H1 (cell line): ENCODE measurements at regions not wholly inside any gene's neighbourhood (a gene's known extent, or its start where the extent isn't known, plus 50 kb on each side); places are given as distances from the start of the nearest gene placed in this dataset.

Experiments used
- CTCF ChIA-PET: fragments of 300-600 bp; sonication (Branson Sonifier 250); formaldehyde crosslinking; loops from one replicate; lab custom pipeline; 2021; ENCODE audit not compliant: partially characterized antibody; lab: Charles Lee
- POLR2A ChIA-PET: fragments of 300-600 bp; sonication (Branson Sonifier 250); formaldehyde crosslinking; loops from one replicate; lab custom pipeline; 2021; ENCODE audit warnings: inconsistent platforms; ENCODE audit not compliant: partially characterized antibody; lab: Charles Lee
- DNase-seq, 2 experiments: peaks; one replicate each; pipeline versions ENCODE4 v3.0.0 to v3.0.0-alpha.2; 2010 to 2022; ENCODE audit warnings: low spot score in 2 of 2, low read depth in 1 of 2, mixed read lengths in 1 of 2
- FAIRE-seq: peaks from 2 replicates; lab custom pipeline; 2011; peaks lifted over from hg19 to GRCh38; lab: Jason Lieb, UNC
- H2AFZ ChIP-seq: 2 replicates; pipeline ENCODE4 v1.8.1; 2012; ENCODE audit warnings: low read length, inconsistent platforms
- H2AK5ac ChIP-seq: 2 replicates; pipeline ENCODE4 v1.6.1; 2013; ENCODE audit warnings: low read depth, low read length
- H2BK120ac ChIP-seq: replicated peaks from 2 replicates; pipeline ENCODE3; 2013; ENCODE audit warnings: low read depth, low read length, inconsistent platforms
- H2BK12ac ChIP-seq: 2 replicates; pipeline ENCODE4 v1.6.1; 2013; ENCODE audit warnings: low read depth, low read length
- H2BK15ac ChIP-seq: 2 replicates; pipeline ENCODE4 v1.6.1; 2013; ENCODE audit warnings: low read length
- H2BK20ac ChIP-seq: 2 replicates; pipeline ENCODE4 v1.6.1; 2013; ENCODE audit warnings: low read length
- H2BK5ac ChIP-seq: 2 replicates; pipeline ENCODE4 v1.6.1; 2013; ENCODE audit warnings: low read depth, low read length
- H3K14ac ChIP-seq: 2 replicates; pipeline ENCODE4 v1.6.1; 2013; ENCODE audit warnings: inconsistent platforms; ENCODE audit not compliant: insufficient read length
- H3K18ac ChIP-seq: 2 replicates; pipeline ENCODE4 v1.6.1; 2013; ENCODE audit warnings: low read length; ENCODE audit errors: extremely low read depth
- H3K23ac ChIP-seq: 2 replicates; pipeline ENCODE4 v1.6.1; 2013; ENCODE audit warnings: inconsistent platforms; ENCODE audit not compliant: insufficient read length
- H3K23me2 ChIP-seq: 2 replicates; pipeline ENCODE4 v1.6.1; 2013; ENCODE audit warnings: low read depth, low read length
- H3K27ac ChIP-seq: 2 replicates; pipeline ENCODE4 v1.6.1; 2011; ENCODE audit warnings: low read depth, low read length, inconsistent platforms
- H3K27me3 ChIP-seq, 4 experiments: replicated peaks in 1 of 4; 1 replicate in 1 of 4; 2 replicates in 3 of 4; pipeline versions ENCODE4 v1.6.1 to v1.8.1; 2011 to 2013; ENCODE audit warnings: low read length in 3 of 4, mild to moderate bottlenecking in 3 of 4, inconsistent platforms in 2 of 4, mixed read lengths in 2 of 4, moderate library complexity in 1 of 4; ENCODE audit not compliant: control insufficient read depth in 3 of 4, insufficient read depth in 3 of 4; ENCODE audit errors: extremely low read depth in 1 of 4
- H3K36me3 ChIP-seq, 4 experiments: 2 replicates each; pipeline versions ENCODE4 v1.6.1 to v1.8.1; 2011 to 2013; ENCODE audit warnings: mild to moderate bottlenecking in 4 of 4, low read length in 3 of 4, moderate library complexity in 2 of 4, control low read depth in 1 of 4, inconsistent platforms in 1 of 4; ENCODE audit not compliant: insufficient read depth in 4 of 4, control insufficient read depth in 2 of 4
- H3K4ac ChIP-seq: replicated peaks from 2 replicates; pipeline ENCODE3; 2013; ENCODE audit warnings: low read length, low read depth, mixed read lengths, inconsistent platforms; ENCODE audit not compliant: insufficient read length
- H3K4me1 ChIP-seq, 4 experiments: replicated peaks in 1 of 4; 1 replicate in 1 of 4; 2 replicates in 3 of 4; pipeline versions ENCODE4 v1.6.1 to v1.8.1; 2011 to 2013; ENCODE audit warnings: low read length in 3 of 4, inconsistent platforms in 2 of 4, mixed read lengths in 1 of 4; ENCODE audit not compliant: insufficient read depth in 4 of 4, control insufficient read depth in 3 of 4
- H3K4me2 ChIP-seq, 2 experiments: 2 replicates each; pipeline versions ENCODE4 v1.6.1 to v1.8.1; 2011 to 2013; ENCODE audit warnings: low read depth in 2 of 2, low read length in 2 of 2, control low read depth in 1 of 2, inconsistent platforms in 1 of 2, mild to moderate bottlenecking in 1 of 2; ENCODE audit not compliant: insufficient read depth in 1 of 2
- H3K4me3 ChIP-seq, 4 experiments: fragments of 200-600, 300-600 bp in 1 of 4; sonication (generic), shearing (Covaris generic), sonication (Bioruptor Twin) in 1 of 4; 2 replicates each; pipeline versions ENCODE4 v1.5.1 to v1.8.1; 2011 to 2016; ENCODE audit warnings: low read length in 4 of 4, low read depth in 3 of 4, control low read depth in 2 of 4, inconsistent platforms in 2 of 4, mild to moderate bottlenecking in 2 of 4, mixed read lengths in 1 of 4, moderate library complexity in 1 of 4; ENCODE audit not compliant: insufficient read depth in 2 of 4; ENCODE audit errors: extremely low read depth in 1 of 4
- H3K56ac ChIP-seq: replicated peaks from 2 replicates; pipeline ENCODE3; 2013; ENCODE audit warnings: low read depth, mild to moderate bottlenecking, mixed read lengths, low read length, inconsistent platforms; ENCODE audit not compliant: insufficient read length
- H3K79me1 ChIP-seq: 2 replicates; pipeline ENCODE4 v1.6.1; 2013; ENCODE audit warnings: low read depth, low read length, control low read depth
- H3K79me2 ChIP-seq, 2 experiments: 2 replicates each; pipeline versions ENCODE4 v1.6.1 to v1.8.1; 2012 to 2013; ENCODE audit warnings: low read length in 2 of 2, mild to moderate bottlenecking in 2 of 2, inconsistent platforms in 1 of 2; ENCODE audit not compliant: insufficient read depth in 2 of 2, control insufficient read depth in 1 of 2
- H3K9ac ChIP-seq, 4 experiments: replicated peaks in 1 of 4; 1 replicate in 1 of 4; 2 replicates in 3 of 4; pipeline versions ENCODE4 v1.6.1 to v1.8.1; 2011 to 2013; ENCODE audit warnings: low read depth in 3 of 4, low read length in 3 of 4, control low read depth in 2 of 4, mild to moderate bottlenecking in 2 of 4, moderate library complexity in 2 of 4, inconsistent platforms in 1 of 4; ENCODE audit errors: extremely low read depth in 1 of 4
- H3K9me3 ChIP-seq, 2 experiments: 2 replicates each; pipeline versions ENCODE4 v1.6.1 to v1.8.1; 2012 to 2013; ENCODE audit warnings: mild to moderate bottlenecking in 2 of 2, moderate library complexity in 2 of 2, control low read depth in 1 of 2, inconsistent platforms in 1 of 2, low read depth in 1 of 2, low read length in 1 of 2, mixed read lengths in 1 of 2; ENCODE audit not compliant: insufficient read depth in 2 of 2
- H4K20me1 ChIP-seq, 2 experiments: replicated peaks in 1 of 2; 2 replicates each; pipeline versions ENCODE3 to v1.8.1; 2011 to 2013; ENCODE audit warnings: inconsistent platforms in 2 of 2, low read length in 2 of 2, mild to moderate bottlenecking in 1 of 2; ENCODE audit not compliant: insufficient read depth in 2 of 2, control insufficient read depth in 1 of 2
- H4K5ac ChIP-seq: 2 replicates; pipeline ENCODE4 v1.6.1; 2013; ENCODE audit warnings: low read length, low read depth, mixed read lengths, inconsistent platforms; ENCODE audit not compliant: insufficient read length
- H4K8ac ChIP-seq: 2 replicates; pipeline ENCODE4 v1.8.0; 2013; ENCODE audit warnings: mild to moderate bottlenecking, moderate library complexity, low read length, inconsistent platforms; ENCODE audit not compliant: insufficient read depth; ENCODE audit errors: extremely low read depth
- H4K91ac ChIP-seq: replicated peaks from 2 replicates; pipeline ENCODE3; 2013; ENCODE audit warnings: low read length, mixed read lengths, inconsistent platforms; ENCODE audit not compliant: insufficient read length
- NRF1 ChIP-seq: IDR thresholded peaks from 2 replicates; pipeline ENCODE4 v1.6.1; 2011; ENCODE audit warnings: mild to moderate bottlenecking, low read depth, low read length, improper control_type of control experiment
- WGBS, 2 experiments: shearing (Covaris generic) in 1 of 2; methylation state at CpG; one replicate each; pipeline versions ENCODE4 v1.1.6 to v1.1.7; 2013 to 2015; ENCODE audit warnings: low lambda C conversion rate in 2 of 2, mixed read lengths in 2 of 2, inconsistent platforms in 1 of 2, low coverage in 1 of 2, missing lambda C conversion rate in 1 of 2; ENCODE audit not compliant: insufficient replicate concordance in 2 of 2, insufficient coverage in 1 of 2, insufficient read length in 1 of 2; ENCODE audit errors: extremely low coverage in 1 of 2, missing lambda C conversion rate in 1 of 2; 5-methylcytosine and 5-hydroxymethylcytosine counted together

DNA sequence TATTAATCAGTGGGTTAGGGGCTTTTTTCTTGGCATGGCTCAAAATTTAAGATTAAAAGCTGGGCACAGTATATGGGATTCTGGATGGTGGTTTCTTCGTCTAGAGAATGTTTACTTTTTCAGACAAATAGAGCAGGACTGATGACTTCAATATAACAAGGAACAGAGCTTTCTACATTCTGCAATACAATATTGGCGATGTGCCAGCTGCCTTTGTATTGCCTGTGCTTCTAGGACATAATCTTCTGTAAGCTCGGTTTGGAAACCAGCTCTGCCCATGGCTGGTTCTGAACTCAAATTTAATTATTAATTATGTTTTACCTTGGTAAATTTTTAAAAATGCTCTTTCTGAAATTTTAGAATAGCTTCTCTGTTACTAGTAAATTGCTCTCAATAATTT lies 139.1 kb upstream of the TRPC4 start:
- Histone ChIP-seq H4K20me1 (no peaks in the 10 kb centered on the region), H2AFZ (no peak overlapping the region), H3K9me3 (no peaks in the 10 kb centered on the region), H2BK15ac (no peak overlapping the region), H3K9ac (no peak overlapping the region), H4K5ac (no peak overlapping the region), H3K14ac (no peak overlapping the region), H3K23me2 (no peaks in the 10 kb centered on the region), H3K23ac (no peak overlapping the region), H3K36me3 (no peaks in the 10 kb centered on the region), H3K4me2 (no peak overlapping the region), H2BK20ac (no peak overlapping the region), H3K79me2 (no peaks in the 10 kb centered on the region), H3K18ac (no peak overlapping the region), H3K4me3 (no peak overlapping the region), H3K79me1 (no peaks in the 10 kb centered on the region), H3K4me1 (no peaks in the 10 kb centered on the region), H3K56ac (no peak overlapping the region), H4K8ac (no peak overlapping the region), H2AK5ac (no peak overlapping the region), H3K4ac (no peak overlapping the region), H3K27ac (no peak overlapping the region), H2BK120ac (no peak overlapping the region), H4K91ac (no peak overlapping the region), H2BK12ac (no peak overlapping the region), H2BK5ac (no peak overlapping the region), H3K27me3 (no peaks in the 10 kb centered on the region)
- 86% methylated on average over 3 of the region's 3 CpGs; no CpG with 5 or more reads in 1 of the 2 experiments for WGBS, 2 experiments
- FAIRE-seq, result no peak
- no peak for TF ChIP-seq NRF1
- CTCF ChIA-PET, result no interaction called here
- no peak for DNase-seq
- POLR2A ChIA-PET, result interaction anchor here (1.4 kb wide), 1 partner anchor 14 kb away, joined by 3 read pairs; no protein-coding TSS in a partner anchor
